ENCODE measurements at regions not wholly inside any gene's neighbourhood (a gene's known extent, or its start where the extent isn't known, plus 50 kb on each side); places are given as distances from the start of the nearest gene placed in this dataset.

- in situ Hi-C loops (cut with HindIII; ENCODE audit: low pct_unique_long_range_greater_than_20kb, low sequenced_read_pairs), result no loop called here
These were observed 404.9 kb upstream of the ZNF608 start for GRCh38 chr5:125151150-125151900.

DNA sequence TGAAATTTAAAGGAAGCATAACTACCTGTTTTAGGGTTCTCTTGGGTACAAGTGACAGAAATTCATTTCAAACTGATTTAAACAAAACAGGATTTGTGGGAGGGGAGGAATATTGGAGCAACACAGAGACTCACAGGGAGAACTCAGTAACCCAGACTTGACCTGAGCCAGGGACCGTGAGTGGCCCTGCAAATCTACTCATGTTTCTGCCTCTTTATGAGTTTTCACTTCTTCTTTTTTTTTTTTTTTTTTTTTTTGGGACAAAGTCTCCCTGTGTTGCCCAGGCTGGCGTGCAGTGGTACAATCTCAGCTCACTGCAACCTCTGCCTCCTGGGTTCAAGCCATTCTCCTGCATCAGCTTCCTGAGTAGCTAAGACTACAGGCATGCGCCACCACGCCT lies 405.6 kb upstream of the ZNF608 start:
- DNase-seq (ENCODE audit: low read depth), result no peak
- in situ Hi-C loops (cut with HindIII; ENCODE audit: low pct_unique_long_range_greater_than_20kb, low sequenced_read_pairs), result no loop called here

More at GRCh38 chr5:125151150-125151900, 404.9 kb upstream of the ZNF608 start:
- no peak for DNase-seq (ENCODE audit: low read depth)

DNA sequence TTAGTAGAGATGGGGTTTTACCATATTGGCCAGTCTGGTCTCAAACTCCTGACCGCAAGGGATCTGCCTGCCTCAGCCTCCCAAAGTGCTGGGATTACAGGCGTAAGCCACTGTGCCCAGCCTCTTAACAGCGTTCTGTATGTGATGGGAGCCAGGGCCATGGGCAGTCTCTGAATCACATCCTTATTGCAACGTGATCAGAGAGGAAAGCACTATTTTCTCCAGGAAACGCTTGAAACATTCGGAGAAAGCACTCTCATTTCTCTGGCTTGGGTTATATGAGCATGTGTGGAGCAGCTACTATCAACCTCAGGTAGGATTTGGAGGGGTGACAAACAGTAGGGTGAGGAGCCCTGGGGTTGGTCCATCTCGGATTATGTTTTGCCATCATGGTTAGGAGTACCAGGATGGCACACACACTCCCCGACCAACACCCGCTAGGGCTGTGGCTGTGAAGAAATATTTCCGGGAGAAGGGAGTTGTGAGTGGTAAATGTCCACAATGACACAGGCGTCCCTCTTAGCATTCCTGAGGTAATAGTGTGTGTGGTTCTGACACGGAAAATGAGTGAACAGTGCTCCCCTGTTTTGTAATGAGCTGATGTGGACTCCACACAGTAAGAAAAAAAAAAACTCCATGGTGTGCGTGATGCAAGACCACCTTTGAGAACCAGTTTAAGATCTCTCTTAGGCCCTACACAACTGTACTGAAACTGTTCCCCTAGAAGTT lies 406.2 kb upstream of the ZNF608 start:
- in situ Hi-C loops (cut with HindIII; ENCODE audit: low pct_unique_long_range_greater_than_20kb, low sequenced_read_pairs), result no loop called here
- no peak for DNase-seq (ENCODE audit: low read depth)

DNA sequence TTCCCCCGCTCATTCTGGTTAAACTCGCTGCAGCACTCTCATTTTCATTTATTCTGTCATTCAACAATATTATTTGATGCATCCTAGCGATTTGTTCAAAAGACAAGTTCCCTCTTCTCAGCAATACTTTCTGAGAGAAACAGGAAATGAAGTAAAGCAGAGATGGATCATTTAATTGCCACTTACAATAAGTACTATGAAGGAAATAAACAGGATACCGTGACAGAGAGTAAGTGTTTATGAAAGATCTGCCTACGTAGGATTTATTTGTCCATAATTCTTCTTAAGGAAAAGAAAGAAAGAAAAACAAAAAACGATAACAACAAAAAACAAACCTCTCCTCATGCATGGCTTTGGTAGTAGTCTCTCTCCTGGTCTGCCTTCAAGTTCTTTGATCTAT lies 406.8 kb upstream of the ZNF608 start:
- DNase-seq (ENCODE audit: low read depth), result no peak

DNA sequence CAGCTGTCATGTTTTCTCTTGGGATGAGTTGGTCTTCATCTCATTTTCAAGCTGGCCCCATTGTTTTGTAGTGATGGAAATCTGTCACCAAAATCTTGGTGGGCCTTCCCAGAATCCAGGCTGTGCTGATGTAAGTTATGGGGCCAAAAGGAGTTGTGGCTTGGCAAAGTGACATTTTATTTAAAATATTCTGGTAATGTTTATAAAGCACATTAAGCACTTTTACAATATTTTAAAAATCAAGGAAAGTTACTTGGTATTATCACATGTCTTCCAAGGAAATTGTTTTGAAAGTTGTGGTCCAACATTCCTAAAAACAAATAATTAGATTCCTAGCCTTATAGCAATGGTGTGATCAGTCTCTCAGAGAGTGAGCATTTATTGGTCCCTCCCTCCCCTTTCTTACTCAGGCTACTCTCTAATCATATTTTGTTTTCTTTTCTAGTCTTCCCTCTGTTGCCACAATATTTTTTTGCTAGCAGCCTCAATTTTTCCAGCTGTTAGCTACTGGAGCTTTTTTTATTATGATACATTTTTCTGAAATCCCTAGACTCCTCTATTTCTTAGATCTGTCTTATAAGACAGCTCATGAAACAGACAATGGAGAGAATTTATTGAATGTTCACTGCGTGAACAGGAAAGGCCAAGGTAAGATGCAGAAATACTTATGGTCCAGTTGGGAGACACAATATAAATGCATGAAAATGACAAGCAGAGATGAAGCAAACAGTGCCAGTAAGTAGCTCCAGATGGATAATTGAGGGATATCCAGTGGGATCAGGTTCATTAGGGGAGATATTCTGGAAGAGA lies 408.1 kb upstream of the ZNF608 start:
- no peak for DNase-seq (ENCODE audit: low read depth)
- in situ Hi-C loops (cut with HindIII; ENCODE audit: low pct_unique_long_range_greater_than_20kb, low sequenced_read_pairs), result no loop called here

More for the DNA sequence above, 406.8 kb upstream of the ZNF608 start:
- in situ Hi-C loops (cut with HindIII; ENCODE audit: low pct_unique_long_range_greater_than_20kb, low sequenced_read_pairs), result no loop called here

GRCh38 chr5:125160787-125161502 lies 414.5 kb upstream of the ZNF608 start:
- DNase-seq (ENCODE audit: low read depth), result no peak
- in situ Hi-C loops (cut with HindIII; ENCODE audit: low pct_unique_long_range_greater_than_20kb, low sequenced_read_pairs), result no loop called here

- in situ Hi-C loops (cut with HindIII; ENCODE audit: low pct_unique_long_range_greater_than_20kb, low sequenced_read_pairs), result no loop called here
- no peak for DNase-seq (ENCODE audit: low read depth)
These were observed 416.3 kb upstream of the ZNF608 start for GRCh38 chr5:125162714-125163113.

GRCh38 chr5:125169396-125169795 lies 423.0 kb upstream of the ZNF608 start:
- no peak for DNase-seq (ENCODE audit: low read depth)
- in situ Hi-C loops (cut with HindIII; ENCODE audit: low pct_unique_long_range_greater_than_20kb, low sequenced_read_pairs), result no loop called here

DNA sequence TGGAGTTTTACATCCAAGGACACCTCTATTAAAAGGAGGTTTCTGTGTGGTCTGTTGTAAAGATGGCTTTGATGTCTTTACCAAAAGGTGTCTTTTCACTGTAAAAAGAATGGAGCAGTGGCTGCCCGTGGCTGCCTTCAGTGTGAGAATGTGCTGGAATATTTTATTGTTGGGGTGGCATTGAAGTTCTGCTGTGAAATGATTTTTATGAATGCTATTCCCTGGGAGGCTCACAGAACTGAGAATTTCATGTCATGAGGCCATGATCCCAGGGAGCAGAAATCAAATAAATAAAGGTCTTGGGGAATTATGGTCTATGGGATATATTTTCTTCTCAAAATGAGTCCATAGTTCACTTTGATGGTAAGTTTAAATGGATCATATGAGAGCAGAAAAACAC lies 425.2 kb upstream of the ZNF608 start:
- DNase-seq (ENCODE audit: low read depth), result no peak
- in situ Hi-C loops (cut with HindIII; ENCODE audit: low pct_unique_long_range_greater_than_20kb, low sequenced_read_pairs), result no loop called here

DNA sequence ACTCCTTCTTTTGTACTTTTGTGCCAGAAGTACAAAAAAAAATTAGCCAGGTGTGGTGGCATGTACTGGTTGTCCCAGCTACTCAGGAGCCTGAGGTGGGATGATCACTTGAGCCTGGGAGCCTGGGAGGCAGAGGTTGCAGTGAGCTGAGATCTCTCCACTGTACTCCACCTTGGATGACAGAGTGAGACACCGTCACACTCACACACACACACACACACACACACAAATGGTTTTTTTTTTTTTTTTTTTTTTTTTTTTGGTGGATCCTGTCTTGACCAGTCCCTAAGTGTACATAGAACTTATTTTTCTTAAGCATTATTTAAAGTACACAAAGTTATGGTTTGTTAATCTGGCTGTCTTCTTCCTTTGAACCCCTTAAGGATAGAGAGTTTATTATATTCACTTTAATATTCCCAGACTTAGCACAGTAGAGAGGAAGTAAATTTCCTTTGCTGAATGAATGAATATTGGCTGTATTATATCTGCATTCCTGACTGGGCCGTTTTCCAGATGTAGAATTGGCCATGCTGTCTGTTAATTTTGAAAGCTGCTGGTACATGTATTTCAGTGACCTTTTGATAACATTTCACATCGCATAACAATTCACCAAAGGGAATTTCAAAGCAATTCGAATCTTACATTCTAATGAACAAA lies 429.0 kb upstream of the ZNF608 start:
- DNase-seq (ENCODE audit: low read depth), result no peak
- in situ Hi-C loops (cut with HindIII; ENCODE audit: low pct_unique_long_range_greater_than_20kb, low sequenced_read_pairs), result no loop called here

DNA sequence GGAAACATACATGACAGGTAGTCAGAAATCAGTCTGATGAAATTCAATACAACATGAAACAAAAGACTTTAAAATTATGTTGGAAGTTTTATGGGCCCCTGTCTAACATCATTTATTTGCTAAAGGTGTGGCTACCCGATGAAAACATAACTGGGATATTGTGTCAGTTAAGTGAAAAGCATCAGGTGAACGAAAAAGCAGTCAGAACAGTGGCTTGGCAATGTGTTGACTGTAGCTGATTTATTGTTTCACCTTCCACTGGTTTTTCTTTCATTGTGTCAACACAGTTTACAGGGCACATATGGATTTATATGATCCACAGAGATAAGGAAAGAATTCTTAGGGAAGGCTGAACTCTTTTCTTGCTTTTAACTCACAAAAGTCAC lies 429.6 kb upstream of the ZNF608 start:
- no peak for DNase-seq (ENCODE audit: low read depth)
- in situ Hi-C loops (cut with HindIII; ENCODE audit: low pct_unique_long_range_greater_than_20kb, low sequenced_read_pairs), result no loop called here

DNA sequence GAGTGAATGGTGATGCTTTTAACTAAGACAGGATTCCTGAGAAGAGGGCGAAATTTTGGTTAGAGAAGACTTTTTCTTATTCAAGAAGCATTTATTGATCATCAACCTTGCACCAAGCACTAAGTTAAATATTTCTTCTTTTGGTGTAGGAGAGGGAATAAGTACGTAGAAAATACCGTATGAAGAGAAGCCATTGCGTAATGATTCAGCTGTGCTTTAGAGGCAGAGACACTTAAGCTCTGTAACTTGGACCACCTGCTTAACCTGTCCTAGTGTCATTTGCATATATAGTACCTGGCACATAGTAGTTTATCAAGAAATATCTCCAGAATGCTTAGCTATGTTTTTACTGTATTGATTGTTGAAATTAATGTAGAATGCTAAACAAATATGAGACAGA lies 430.9 kb upstream of the ZNF608 start:
- DNase-seq (ENCODE audit: low read depth), result no peak
- in situ Hi-C loops (cut with HindIII; ENCODE audit: low pct_unique_long_range_greater_than_20kb, low sequenced_read_pairs), result no loop called here

GRCh38 chr5:125179612-125180011 lies 433.2 kb upstream of the ZNF608 start:
- no peak for DNase-seq (ENCODE audit: low read depth)
- in situ Hi-C loops (cut with HindIII; ENCODE audit: low pct_unique_long_range_greater_than_20kb, low sequenced_read_pairs), result no loop called here

DNA sequence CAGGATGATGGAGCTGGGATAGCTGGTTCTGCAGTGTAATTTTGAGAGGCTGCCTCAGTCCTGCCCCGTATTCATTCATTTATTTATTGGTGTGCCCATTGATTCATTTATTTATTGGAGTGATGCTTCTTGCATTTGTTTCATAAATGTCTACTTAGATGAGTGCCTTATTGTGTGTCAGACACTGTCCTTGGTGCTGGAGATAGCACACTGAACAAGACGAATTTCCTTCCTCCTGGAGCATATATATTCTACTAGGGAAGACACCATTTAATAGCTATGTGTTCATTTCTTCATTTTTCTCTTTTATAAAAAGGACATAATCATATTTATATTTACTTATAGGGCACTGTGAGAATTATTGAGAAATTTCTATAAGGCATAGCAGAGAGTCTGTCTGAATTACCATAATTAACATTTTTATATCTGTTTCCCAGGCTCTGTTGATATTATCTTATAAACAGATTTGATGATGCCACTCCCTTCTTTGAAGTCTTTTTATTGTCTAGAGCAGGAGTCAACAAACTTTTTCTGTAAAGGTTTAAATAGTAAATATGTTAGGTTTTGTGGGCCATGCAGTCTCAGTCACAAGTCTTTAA lies 433.9 kb upstream of the ZNF608 start:
- no peak for DNase-seq (ENCODE audit: low read depth)
- in situ Hi-C loops (cut with HindIII; ENCODE audit: low pct_unique_long_range_greater_than_20kb, low sequenced_read_pairs), result no loop called here

GRCh38 chr5:125181159-125181558 lies 434.7 kb upstream of the ZNF608 start:
- no peak for DNase-seq (ENCODE audit: low read depth)
- in situ Hi-C loops (cut with HindIII; ENCODE audit: low pct_unique_long_range_greater_than_20kb, low sequenced_read_pairs), result no loop called here

GRCh38 chr5:125181955-125182354 lies 435.5 kb upstream of the ZNF608 start:
- in situ Hi-C loops (cut with HindIII; ENCODE audit: low pct_unique_long_range_greater_than_20kb, low sequenced_read_pairs), result no loop called here
- peak; percentile 5 for DNase-seq (ENCODE audit: low read depth)

- in situ Hi-C loops (cut with HindIII; ENCODE audit: low pct_unique_long_range_greater_than_20kb, low sequenced_read_pairs), result no loop called here
- DNase-seq (ENCODE audit: low read depth), result no peak
These were observed 439.3 kb upstream of the ZNF608 start for GRCh38 chr5:125185740-125186139.

GRCh38 chr5:125186911-125187375 lies 440.5 kb upstream of the ZNF608 start:
- in situ Hi-C loops (cut with HindIII; ENCODE audit: low pct_unique_long_range_greater_than_20kb, low sequenced_read_pairs), result no loop called here
- DNase-seq (ENCODE audit: low read depth), result no peak
